ENCODE measurements at regions not wholly inside any gene's neighbourhood (a gene's known extent, or its start where the extent isn't known, plus 50 kb on each side); places are given as distances from the start of the nearest gene placed in this dataset.

- Histone ChIP-seq H3K4me3 (no peak overlapping the region), H3K27ac (no peak overlapping the region), H3K4me1 (no peaks in the 10 kb centered on the region), H3K36me3 (no peaks in the 10 kb centered on the region), H3K27me3 (no peaks in the 10 kb centered on the region), H3K9me3 (no peaks in the 10 kb centered on the region)
- TF ChIP-seq CTCF (IDR thresholded peaks at IDR 0.05): peak; percentile 83 to 89 (median 87)
- intact Hi-C loops (cut with DNase I): loop anchor here (1.0 to 5.0 kb wide), 3 partner anchors 301 to 474 kb away; partner anchors contain the start of genes DUSP6 and GALNT4
- no peak for DNase-seq (ENCODE audit: low spot score in 2 of 2)
Measured at GRCh38 chr12:89051065-89051677, 301.1 kb downstream of the DUSP6 start.

GRCh38 chr12:89047856-89048418 lies 304.4 kb downstream of the DUSP6 start:
- Histone ChIP-seq H3K4me3 (no peak overlapping the region), H3K27me3 (no peaks in the 10 kb centered on the region), H3K36me3 (no peaks in the 10 kb centered on the region), H3K27ac (no peak overlapping the region), H3K4me1 (no peaks in the 10 kb centered on the region), H3K9me3 (no peaks in the 10 kb centered on the region)
- DNase-seq (ENCODE audit: low spot score in 2 of 2): no peak
- intact Hi-C loops (cut with DNase I): no loop called here
- TF ChIP-seq CTCF (IDR thresholded peaks at IDR 0.05): no peak

GRCh38 chr12:89041078-89041477 lies 311.2 kb downstream of the DUSP6 start:
- Histone ChIP-seq H3K27ac (no peak overlapping the region), H3K27me3 (no peaks in the 10 kb centered on the region), H3K9me3 (no peaks in the 10 kb centered on the region), H3K4me1 (no peaks in the 10 kb centered on the region), H3K36me3 (no peaks in the 10 kb centered on the region), H3K4me3 (no peak overlapping the region)
- no peak for TF ChIP-seq CTCF (IDR thresholded peaks at IDR 0.05)
- intact Hi-C loops (cut with DNase I): no loop called here
- DNase-seq (ENCODE audit: low spot score in 2 of 2): no peak

GRCh38 chr12:89040146-89040964 lies 311.9 kb downstream of the DUSP6 start:
- TF ChIP-seq CTCF (IDR thresholded peaks at IDR 0.05): no peak
- intact Hi-C loops (cut with DNase I): no loop called here

GRCh38 chr12:89038831-89039512 lies 313.3 kb downstream of the DUSP6 start:
- intact Hi-C loops (cut with DNase I): no loop called here
- no peaks in the 10 kb centered on the region for H3K9me3 ChIP-seq
- no peaks in the 10 kb centered on the region for H3K4me1 ChIP-seq
- no peaks in the 10 kb centered on the region for H3K36me3 ChIP-seq
- no peaks in the 10 kb centered on the region for H3K27me3 ChIP-seq
- TF ChIP-seq CTCF (IDR thresholded peaks at IDR 0.05): no peak
- DNase-seq (ENCODE audit: low spot score in 2 of 2): no peak
- no peak overlapping the region for H3K4me3 ChIP-seq
- H3K27ac ChIP-seq: no peak overlapping the region

More at GRCh38 chr12:89040146-89040964, 311.9 kb downstream of the DUSP6 start:
- Histone ChIP-seq H3K4me3 (no peak overlapping the region), H3K9me3 (no peaks in the 10 kb centered on the region), H3K4me1 (no peaks in the 10 kb centered on the region), H3K27ac (no peak overlapping the region), H3K36me3 (no peaks in the 10 kb centered on the region), H3K27me3 (no peaks in the 10 kb centered on the region)
- no peak for DNase-seq (ENCODE audit: low spot score in 2 of 2)
